Fibroblast of villous mesenchyme (primary cell): ENCODE measurements at regions not wholly inside any gene's neighbourhood (a gene's known extent, or its start where the extent isn't known, plus 50 kb on each side); places are given as distances from the start of the nearest gene placed in this dataset.

ENCODE experiments used
- DNase-seq: peaks from one replicate; pipeline ENCODE4 v3.0.0-alpha.2; 2010; ENCODE audit warnings: low read depth
- H3K4me3 ChIP-seq: 2 replicates; pipeline ENCODE4 v1.5.1; 2011; ENCODE audit warnings: low read depth, mild to moderate bottlenecking, low read length
- CTCF ChIP-seq: IDR thresholded peaks from 2 replicates; pipeline ENCODE4 v1.5.1; 2012; ENCODE audit warnings: low read depth, mild to moderate bottlenecking, low read length; ENCODE audit not compliant: insufficient read depth

- no peak for DNase-seq
- TF ChIP-seq CTCF = no peak
- H3K4me3 ChIP-seq = no peak overlapping the region
These were observed 774.8 kb upstream of the ID2 start for GRCh38 chr2:7907041-7907440.

- DNase-seq = no peak
These were observed 771.1 kb upstream of the ID2 start for GRCh38 chr2:7910752-7911151.

GRCh38 chr2:7911196-7911595 lies 770.7 kb upstream of the ID2 start:
- H3K4me3 ChIP-seq = no peak overlapping the region
- TF ChIP-seq CTCF = no peak
- no peak for DNase-seq

More at GRCh38 chr2:7910752-7911151, 771.1 kb upstream of the ID2 start:
- no peak for TF ChIP-seq CTCF
- H3K4me3 ChIP-seq = no peak overlapping the region

GRCh38 chr2:7913974-7914373 lies 767.9 kb upstream of the ID2 start:
- TF ChIP-seq CTCF = no peak
- no peak for DNase-seq
- H3K4me3 ChIP-seq = no peak overlapping the region

GRCh38 chr2:7915302-7916091 lies 766.4 kb upstream of the ID2 start:
- no peak for DNase-seq
- TF ChIP-seq CTCF = no peak
- no peak overlapping the region for H3K4me3 ChIP-seq

GRCh38 chr2:7916670-7917069 lies 765.2 kb upstream of the ID2 start:
- no peak for TF ChIP-seq CTCF
- H3K4me3 ChIP-seq = no peak overlapping the region
- DNase-seq = no peak

GRCh38 chr2:7919510-7919909 lies 762.3 kb upstream of the ID2 start:
- DNase-seq = no peak
- no peak for TF ChIP-seq CTCF
- H3K4me3 ChIP-seq = no peak overlapping the region
